MM.1S (cell line): ENCODE measurements at regions not wholly inside any gene's neighbourhood (a gene's known extent, or its start where the extent isn't known, plus 50 kb on each side); places are given as distances from the start of the nearest gene placed in this dataset.

Experiments used
- DNase-seq: peaks from one replicate; pipeline ENCODE4 v3.0.0-alpha.2; 2015
- H2AFZ ChIP-seq: fragments of 300-600 bp; sonication (generic); 2 replicates; pipeline ENCODE4 v1.6.0; 2016; ENCODE audit warnings: antibody characterized with exemption, low read length
- H3F3A ChIP-seq: fragments of 300-600 bp; sonication (generic); 2 replicates; pipeline ENCODE4 v1.6.1; 2016; ENCODE audit warnings: mild to moderate bottlenecking, antibody characterized with exemption, low read length, moderate library complexity, mixed read lengths; ENCODE audit not compliant: insufficient read depth
- H3K27ac ChIP-seq: fragments of 300-600 bp; sonication (generic); 2 replicates; pipeline ENCODE4 v1.5.1; 2016; ENCODE audit warnings: mild to moderate bottlenecking, low read length
- H3K27me3 ChIP-seq: fragments of 300-600 bp; sonication (generic); replicated peaks from 2 replicates; pipeline ENCODE4 v1.6.0; 2016; ENCODE audit warnings: low read length; ENCODE audit not compliant: insufficient read depth
- H3K36me3 ChIP-seq: fragments of 300-600 bp; sonication (generic); replicated peaks from 2 replicates; pipeline ENCODE4 v1.6.1; 2016; ENCODE audit warnings: mild to moderate bottlenecking, low read length, mixed read lengths; ENCODE audit not compliant: insufficient read depth
- H3K4me1 ChIP-seq: fragments of 300-600 bp; sonication (generic); 2 replicates; pipeline ENCODE4 v1.6.1; 2016; ENCODE audit warnings: low read length, mixed read lengths
- H3K4me2 ChIP-seq: fragments of 300-600 bp; sonication (generic); 2 replicates; pipeline ENCODE4 v1.6.0; 2016; ENCODE audit warnings: low read depth, low read length
- H3K4me3 ChIP-seq: fragments of 300-600 bp; sonication (generic); 2 replicates; pipeline ENCODE4 v1.5.1; 2016; ENCODE audit warnings: low read length, mixed read lengths
- H3K79me2 ChIP-seq: fragments of 300-600 bp; sonication (generic); 2 replicates; pipeline ENCODE4 v1.6.1; 2016; ENCODE audit warnings: mixed run types, low read length, mixed read lengths
- H3K9ac ChIP-seq: fragments of 300-600 bp; sonication (generic); 2 replicates; pipeline ENCODE4 v1.6.1; 2016; ENCODE audit warnings: low read length, mixed read lengths
- H3K9me2 ChIP-seq: fragments of 300-600 bp; sonication (generic); replicated peaks from 2 replicates; pipeline ENCODE4 v1.6.1; 2016; ENCODE audit warnings: mild to moderate bottlenecking, low read length, mixed read lengths; ENCODE audit not compliant: insufficient read depth
- H3K9me3 ChIP-seq: fragments of 300-600 bp; sonication (generic); replicated peaks from 2 replicates; pipeline ENCODE4 v1.6.1; 2016; ENCODE audit warnings: mild to moderate bottlenecking, low read length, mixed read lengths; ENCODE audit not compliant: insufficient read depth
- H4K20me1 ChIP-seq: fragments of 300-600 bp; sonication (generic); 2 replicates; pipeline ENCODE4 v1.6.1; 2016; ENCODE audit warnings: mild to moderate bottlenecking, low read length, moderate library complexity, mixed read lengths; ENCODE audit not compliant: insufficient read depth
- EZH2 ChIP-seq: fragments of 300-600 bp; sonication (generic); optimal IDR thresholded peaks from 2 replicates; pipeline ENCODE3; 2017; ENCODE audit warnings: low read depth, mild to moderate bottlenecking, antibody characterized with exemption, low read length, mixed read lengths
- EZH2phosphoT487 ChIP-seq: fragments of 300-600 bp; sonication (generic); IDR thresholded peaks from 2 replicates; pipeline ENCODE4 v1.6.1; 2018; ENCODE audit warnings: antibody characterized with exemption, low read length
- TF ChIP-seq, protein P1 (sequence below): fragments of 300-600 bp; sonication (generic); IDR thresholded peaks from 2 replicates; pipeline ENCODE4 v1.5.1; 2016; ENCODE audit warnings: antibody characterized with exemption, low read length, mixed read lengths

DNA sequence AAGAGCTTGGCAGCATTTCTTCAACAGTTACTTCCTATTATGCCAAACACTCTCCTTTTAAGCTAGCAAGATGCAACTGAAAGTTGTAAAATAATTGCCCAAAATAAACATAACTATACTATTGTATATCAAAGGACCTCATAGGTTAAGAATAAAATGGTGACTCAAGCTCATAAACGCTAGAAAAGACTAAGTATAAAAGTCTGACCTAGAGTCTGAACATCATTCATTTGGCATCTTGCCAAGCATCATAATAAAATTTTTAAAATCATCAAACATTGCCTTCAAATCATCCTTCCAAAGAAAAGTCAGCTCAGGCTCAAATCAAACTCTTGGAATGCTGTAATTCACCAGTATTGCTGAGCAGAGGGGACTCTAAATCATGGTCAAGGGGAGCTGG is 281.2 kb downstream of the QDPR start:
- Histone ChIP-seq H2AFZ (no peak overlapping the region), H3K9me2 (no peaks in the 10 kb centered on the region), H3K27ac (no peak overlapping the region), H4K20me1 (no peaks in the 10 kb centered on the region), H3K27me3 (no peaks in the 10 kb centered on the region), H3K36me3 (no peaks in the 10 kb centered on the region), H3K4me2 (no peak overlapping the region), H3K4me3 (no peak overlapping the region), H3F3A (no peaks in the 10 kb centered on the region), H3K9ac (no peak overlapping the region), H3K4me1 (no peaks in the 10 kb centered on the region), H3K79me2 (no peaks in the 10 kb centered on the region), H3K9me3 (no peaks in the 10 kb centered on the region)
- DNase-seq: no peak
- TF ChIP-seq, protein P1, sequence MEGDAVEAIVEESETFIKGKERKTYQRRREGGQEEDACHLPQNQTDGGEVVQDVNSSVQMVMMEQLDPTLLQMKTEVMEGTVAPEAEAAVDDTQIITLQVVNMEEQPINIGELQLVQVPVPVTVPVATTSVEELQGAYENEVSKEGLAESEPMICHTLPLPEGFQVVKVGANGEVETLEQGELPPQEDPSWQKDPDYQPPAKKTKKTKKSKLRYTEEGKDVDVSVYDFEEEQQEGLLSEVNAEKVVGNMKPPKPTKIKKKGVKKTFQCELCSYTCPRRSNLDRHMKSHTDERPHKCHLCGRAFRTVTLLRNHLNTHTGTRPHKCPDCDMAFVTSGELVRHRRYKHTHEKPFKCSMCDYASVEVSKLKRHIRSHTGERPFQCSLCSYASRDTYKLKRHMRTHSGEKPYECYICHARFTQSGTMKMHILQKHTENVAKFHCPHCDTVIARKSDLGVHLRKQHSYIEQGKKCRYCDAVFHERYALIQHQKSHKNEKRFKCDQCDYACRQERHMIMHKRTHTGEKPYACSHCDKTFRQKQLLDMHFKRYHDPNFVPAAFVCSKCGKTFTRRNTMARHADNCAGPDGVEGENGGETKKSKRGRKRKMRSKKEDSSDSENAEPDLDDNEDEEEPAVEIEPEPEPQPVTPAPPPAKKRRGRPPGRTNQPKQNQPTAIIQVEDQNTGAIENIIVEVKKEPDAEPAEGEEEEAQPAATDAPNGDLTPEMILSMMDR: no peak
- TF ChIP-seq EZH2: no peak
- no peak for TF ChIP-seq EZH2phosphoT487

DNA sequence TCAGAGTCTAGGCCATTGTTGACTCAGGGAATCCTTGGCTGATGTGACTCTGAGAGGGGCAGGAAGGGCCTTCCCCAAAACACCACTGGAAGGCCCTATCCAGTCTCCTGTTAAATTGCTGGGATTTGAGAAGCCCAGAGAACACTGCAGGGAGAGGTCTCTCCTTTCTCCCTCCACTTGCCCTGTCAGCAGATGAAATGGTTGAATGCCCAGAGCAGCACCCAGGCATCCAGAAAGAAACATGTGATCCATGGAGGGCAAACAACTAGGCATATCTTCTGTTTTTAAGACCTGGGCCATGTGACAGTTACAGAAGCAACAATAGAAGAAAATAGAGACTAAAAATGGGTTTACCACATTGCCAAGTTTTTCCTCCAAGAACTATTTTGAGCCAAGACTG is 291.1 kb downstream of the QDPR start:
- no peaks in the 10 kb centered on the region for H3K36me3 ChIP-seq
- TF ChIP-seq EZH2 (no peak), EZH2phosphoT487 (no peak)
- TF ChIP-seq, protein P1: no peak
- DNase-seq: no peak
- no peaks in the 10 kb centered on the region for H3K9me3 ChIP-seq
- H3K27me3 ChIP-seq: no peaks in the 10 kb centered on the region
- H3K79me2 ChIP-seq: no peaks in the 10 kb centered on the region
- H3K4me2 ChIP-seq: no peak overlapping the region
- H2AFZ ChIP-seq: no peak overlapping the region
- H3K27ac ChIP-seq: no peak overlapping the region
- H3F3A ChIP-seq: no peaks in the 10 kb centered on the region
- no peak overlapping the region for H3K4me3 ChIP-seq
- no peaks in the 10 kb centered on the region for H3K9me2 ChIP-seq
- no peak overlapping the region for H3K9ac ChIP-seq
- no peaks in the 10 kb centered on the region for H3K4me1 ChIP-seq
- H4K20me1 ChIP-seq: no peaks in the 10 kb centered on the region

DNA sequence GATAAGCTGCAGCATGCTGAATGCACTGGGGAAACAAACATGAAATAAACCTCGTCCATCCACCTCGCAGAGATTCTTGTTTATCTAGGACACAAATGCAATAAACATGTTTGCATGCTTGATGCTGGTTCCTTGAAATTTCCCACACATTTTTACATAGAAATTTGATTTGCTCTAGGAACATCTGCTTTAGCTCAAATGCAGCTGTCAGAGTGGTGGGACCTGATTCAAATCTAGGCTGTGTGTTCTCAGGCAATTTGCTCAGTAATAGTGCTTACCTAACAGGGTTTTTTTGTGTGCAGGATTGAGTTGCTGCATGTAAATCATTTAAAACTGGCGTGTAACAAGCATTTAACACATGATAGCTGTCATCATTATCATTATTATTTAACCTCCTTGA is 293.1 kb downstream of the QDPR start:
- no peaks in the 10 kb centered on the region for H3K27me3 ChIP-seq
- no peaks in the 10 kb centered on the region for H3K79me2 ChIP-seq
- H3K9me3 ChIP-seq: no peaks in the 10 kb centered on the region
- H2AFZ ChIP-seq: no peak overlapping the region
- no peak overlapping the region for H3K4me3 ChIP-seq
- DNase-seq: no peak
- no peaks in the 10 kb centered on the region for H4K20me1 ChIP-seq
- no peak overlapping the region for H3K9ac ChIP-seq
- TF ChIP-seq EZH2phosphoT487: no peak
- TF ChIP-seq EZH2: no peak
- TF ChIP-seq, protein P1: no peak
- no peak overlapping the region for H3K27ac ChIP-seq
- H3K9me2 ChIP-seq: no peaks in the 10 kb centered on the region
- no peaks in the 10 kb centered on the region for H3K36me3 ChIP-seq
- no peaks in the 10 kb centered on the region for H3K4me1 ChIP-seq
- H3K4me2 ChIP-seq: no peak overlapping the region
- no peaks in the 10 kb centered on the region for H3F3A ChIP-seq
